Mesenchymal stem cell (in vitro differentiated cells and primary cell): ENCODE measurements at regions not wholly inside any gene's neighbourhood (a gene's known extent, or its start where the extent isn't known, plus 50 kb on each side); places are given as distances from the start of the nearest gene placed in this dataset.

ENCODE experiments used
- DNase-seq: peaks from one replicate; pipeline ENCODE4 v3.0.0-alpha.2; 2013
- H2AFZ ChIP-seq: one replicate; pipeline ENCODE4 v1.6.1; 2013; ENCODE audit warnings: low read depth, mild to moderate bottlenecking, control low read depth, inconsistent platforms, low read length, moderate library complexity
- H2AK5ac ChIP-seq: 2 replicates; pipeline ENCODE4 v1.6.1; 2013; ENCODE audit warnings: low read length, moderate library complexity, mild to moderate bottlenecking, inconsistent platforms; ENCODE audit not compliant: severe bottlenecking
- H2BK120ac ChIP-seq: one replicate; pipeline ENCODE4 v1.6.1; 2013; ENCODE audit warnings: low read depth, mild to moderate bottlenecking, inconsistent platforms, low read length, moderate library complexity
- H2BK12ac ChIP-seq, 2 experiments: one replicate each; pipeline ENCODE4 v1.6.1; 2013; ENCODE audit warnings: inconsistent platforms in 2 of 2, low read length in 2 of 2, mild to moderate bottlenecking in 2 of 2, moderate library complexity in 2 of 2, control low read depth in 1 of 2
- H2BK15ac ChIP-seq: one replicate; pipeline ENCODE4 v1.6.1; 2013; ENCODE audit warnings: mild to moderate bottlenecking, low read depth, inconsistent platforms; ENCODE audit not compliant: poor library complexity, severe bottlenecking
- H2BK5ac ChIP-seq: 2 replicates; pipeline ENCODE4 v1.6.1; 2013; ENCODE audit warnings: low read depth, mild to moderate bottlenecking, low read length, control low read depth, inconsistent platforms; ENCODE audit not compliant: poor library complexity, severe bottlenecking
- H3K14ac ChIP-seq, 2 experiments: one replicate each; pipeline ENCODE4 v1.6.1; 2013; ENCODE audit warnings: inconsistent platforms in 2 of 2, low read length in 2 of 2, control low read depth in 1 of 2, mild to moderate bottlenecking in 1 of 2, moderate library complexity in 1 of 2
- H3K18ac ChIP-seq, 2 experiments: one replicate each; pipeline ENCODE4 v1.6.1; 2013; ENCODE audit warnings: inconsistent platforms in 2 of 2, low read length in 2 of 2, control low read depth in 1 of 2, low read depth in 1 of 2, mild to moderate bottlenecking in 1 of 2
- H3K23ac ChIP-seq, 2 experiments: one replicate each; pipeline ENCODE4 v1.6.1; 2013; ENCODE audit warnings: inconsistent platforms in 2 of 2, low read length in 2 of 2, mild to moderate bottlenecking in 2 of 2, moderate library complexity in 2 of 2, control low read depth in 1 of 2
- H3K27ac ChIP-seq: 2 replicates; pipeline ENCODE4 v1.5.1; 2013; ENCODE audit warnings: mild to moderate bottlenecking, moderate library complexity, low read length, control low read depth, inconsistent platforms; ENCODE audit not compliant: poor library complexity, severe bottlenecking
- H3K27me3 ChIP-seq, 2 experiments: 2 replicates each; pipeline versions ENCODE4 v1.6.1 to v1.7.0; 2013; ENCODE audit warnings: low read length in 2 of 2, mild to moderate bottlenecking in 2 of 2, moderate library complexity in 2 of 2, control low read depth in 1 of 2, inconsistent platforms in 1 of 2; ENCODE audit not compliant: control insufficient read depth in 1 of 2, insufficient read depth in 1 of 2
- H3K36me3 ChIP-seq, 2 experiments: 2 replicates each; pipeline versions ENCODE4 v1.6.1 to v1.7.0; 2013; ENCODE audit warnings: low read length in 2 of 2, control low read depth in 1 of 2, inconsistent platforms in 1 of 2, low read depth in 1 of 2, mild to moderate bottlenecking in 1 of 2; ENCODE audit not compliant: insufficient read depth in 2 of 2, control insufficient read depth in 1 of 2
- H3K4ac ChIP-seq, 2 experiments: one replicate each; pipeline ENCODE4 v1.6.1; 2013; ENCODE audit warnings: inconsistent platforms in 2 of 2, low read length in 2 of 2, mild to moderate bottlenecking in 2 of 2, moderate library complexity in 2 of 2, control low read depth in 1 of 2, low read depth in 1 of 2
- H3K4me1 ChIP-seq: 2 replicates; pipeline ENCODE4 v1.6.1; 2013; ENCODE audit warnings: low read depth, low read length, control low read depth; ENCODE audit not compliant: control insufficient read depth, insufficient read depth
- H3K4me2 ChIP-seq: 2 replicates; pipeline ENCODE4 v1.6.1; 2013; ENCODE audit warnings: low read length, mild to moderate bottlenecking, inconsistent platforms; ENCODE audit not compliant: poor library complexity, severe bottlenecking
- H3K4me3 ChIP-seq, 2 experiments: 2 replicates each; pipeline versions ENCODE4 v1.5.1 to v1.7.0; 2013; ENCODE audit warnings: low read length in 2 of 2, mild to moderate bottlenecking in 2 of 2, control low read depth in 1 of 2, low read depth in 1 of 2; ENCODE audit not compliant: insufficient read depth in 1 of 2
- H3K79me1 ChIP-seq: replicated peaks from 2 replicates; pipeline ENCODE4 v1.6.1; 2013; ENCODE audit warnings: mild to moderate bottlenecking, control low read depth, low read length, inconsistent platforms; ENCODE audit not compliant: poor library complexity, severe bottlenecking
- H3K9ac ChIP-seq: 2 replicates; pipeline ENCODE4 v1.7.0; 2013; ENCODE audit warnings: mild to moderate bottlenecking, low read length, moderate library complexity
- H3K9me3 ChIP-seq: 2 replicates; pipeline ENCODE4 v1.7.0; 2013; ENCODE audit warnings: mild to moderate bottlenecking, low read length; ENCODE audit not compliant: control insufficient read depth
- H4K8ac ChIP-seq: one replicate; pipeline ENCODE4 v1.6.1; 2013; ENCODE audit warnings: inconsistent platforms, mild to moderate bottlenecking, low read length, moderate library complexity
- H4K91ac ChIP-seq: one replicate; pipeline ENCODE4 v1.6.1; 2013; ENCODE audit warnings: mild to moderate bottlenecking, low read length, inconsistent platforms
- WGBS: methylation state at CpG from one replicate; pipeline ENCODE4 v1.1.7; 2013; ENCODE audit warnings: mixed read lengths; 5-methylcytosine and 5-hydroxymethylcytosine counted together

DNA sequence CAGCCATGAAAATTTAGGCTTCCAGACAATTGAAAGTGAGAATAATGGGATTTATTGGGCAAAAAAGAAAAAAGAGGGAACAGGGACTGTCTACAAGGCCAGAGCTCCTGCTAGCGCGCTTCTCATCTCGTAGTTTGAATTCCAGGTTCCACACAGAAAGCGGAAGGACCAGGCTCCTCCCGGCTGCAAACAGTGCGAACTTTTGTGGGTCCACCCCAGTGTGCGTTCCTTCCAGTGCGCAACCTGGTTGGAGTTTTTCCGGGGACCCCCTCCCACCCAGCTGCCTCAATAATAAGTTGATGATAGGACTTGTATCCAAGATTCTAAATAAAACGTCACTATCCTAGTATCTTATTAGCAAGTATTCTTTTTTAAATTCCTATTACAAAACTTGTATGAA is 467.7 kb upstream of the TUSC1 start:
- Histone ChIP-seq H2BK120ac (no peak overlapping the region), H4K8ac (no peak overlapping the region), H2BK5ac (no peak overlapping the region), H2AK5ac (no peak overlapping the region), H3K4me1 (no peaks in the 10 kb centered on the region), H3K9ac (no peak overlapping the region), H4K91ac (no peak overlapping the region), H3K14ac (no peak overlapping the region), H2BK12ac (no peak overlapping the region), H3K23ac (no peak overlapping the region), H3K4ac (no peak overlapping the region), H3K9me3 (no peaks in the 10 kb centered on the region), H3K27ac (no peak overlapping the region), H3K4me2 (no peak overlapping the region), H3K18ac (no peak overlapping the region), H3K36me3 (no peaks in the 10 kb centered on the region), H3K79me1 (no peaks in the 10 kb centered on the region), H2BK15ac (no peak overlapping the region), H3K27me3 (no peaks in the 10 kb centered on the region), H3K4me3 (no peak overlapping the region), H2AFZ (no peak overlapping the region)
- DNase-seq, result no peak
- 95% methylated on average over 4 of the region's 10 CpGs for WGBS

- WGBS, result 99% methylated on average over 5 of the region's 6 CpGs
- Histone ChIP-seq H3K27me3 (no peaks in the 10 kb centered on the region), H2BK120ac (no peak overlapping the region), H3K23ac (no peak overlapping the region), H3K18ac (no peak overlapping the region), H3K4me3 (no peak overlapping the region), H2BK5ac (no peak overlapping the region), H2BK15ac (no peak overlapping the region), H3K4me1 (no peaks in the 10 kb centered on the region), H2BK12ac (no peak overlapping the region), H3K9me3 (no peaks in the 10 kb centered on the region), H3K4me2 (no peak overlapping the region), H4K8ac (peak overlapping the region; percentile 80), H3K4ac (no peak overlapping the region), H3K27ac (no peak overlapping the region), H3K14ac (no peak overlapping the region), H3K36me3 (no peaks in the 10 kb centered on the region), H2AK5ac (no peak overlapping the region), H2AFZ (no peak overlapping the region), H3K79me1 (no peaks in the 10 kb centered on the region), H3K9ac (no peak overlapping the region), H4K91ac (no peak overlapping the region)
- DNase-seq, result no peak
These were observed 464.4 kb upstream of the TUSC1 start for GRCh38 chr9:26142631-26143030.

DNA sequence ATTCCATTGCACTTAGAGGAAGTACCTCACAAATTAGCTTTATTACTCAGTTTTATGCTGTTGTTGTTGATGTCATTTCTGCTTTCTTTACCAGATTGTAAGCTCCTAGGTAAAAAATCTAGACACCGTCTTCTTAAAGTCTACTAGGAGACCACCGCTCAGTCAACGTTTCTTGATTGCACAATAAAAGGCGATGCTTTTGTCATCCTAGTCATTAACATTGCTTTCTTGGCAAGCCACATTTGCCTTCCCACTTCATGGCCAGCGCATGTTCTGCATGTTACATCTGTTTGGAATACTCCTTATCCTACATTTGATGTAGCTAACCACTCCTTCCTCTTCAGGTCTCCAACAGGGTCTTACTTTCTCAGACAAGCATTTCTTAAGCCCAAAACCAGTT is 464.0 kb upstream of the TUSC1 start:
- Histone ChIP-seq H3K23ac (no peak overlapping the region), H2AK5ac (no peak overlapping the region), H3K9ac (no peak overlapping the region), H4K91ac (no peak overlapping the region), H3K36me3 (no peaks in the 10 kb centered on the region), H3K27me3 (no peaks in the 10 kb centered on the region), H2BK5ac (no peak overlapping the region), H3K14ac (no peak overlapping the region), H2BK12ac (no peak overlapping the region), H3K27ac (no peak overlapping the region), H3K4me3 (no peak overlapping the region), H2BK15ac (no peak overlapping the region), H3K4ac (no peak overlapping the region), H4K8ac (no peak overlapping the region), H2BK120ac (no peak overlapping the region), H3K18ac (no peak overlapping the region), H3K4me2 (no peak overlapping the region), H3K4me1 (no peaks in the 10 kb centered on the region), H3K79me1 (no peaks in the 10 kb centered on the region), H2AFZ (no peak overlapping the region), H3K9me3 (no peaks in the 10 kb centered on the region)
- 92% methylated on average over 5 of the region's 5 CpGs for WGBS
- DNase-seq, result no peak

GRCh38 chr9:26133537-26133936 is 455.3 kb upstream of the TUSC1 start:
- Histone ChIP-seq H2BK5ac (no peak overlapping the region), H2AFZ (no peak overlapping the region), H2BK15ac (no peak overlapping the region), H3K36me3 (no peaks in the 10 kb centered on the region), H3K4me2 (no peak overlapping the region), H3K14ac (no peak overlapping the region), H3K27me3 (no peaks in the 10 kb centered on the region), H4K91ac (no peak overlapping the region), H3K4me3 (no peak overlapping the region), H3K9me3 (no peaks in the 10 kb centered on the region), H3K23ac (no peak overlapping the region), H2BK120ac (no peak overlapping the region), H3K27ac (no peak overlapping the region), H3K9ac (no peak overlapping the region), H3K4ac (no peak overlapping the region), H3K18ac (no peak overlapping the region), H4K8ac (no peak overlapping the region), H2AK5ac (no peak overlapping the region), H2BK12ac (no peak overlapping the region), H3K79me1 (no peaks in the 10 kb centered on the region), H3K4me1 (no peaks in the 10 kb centered on the region)
- DNase-seq, result no peak
- no CpG with 5 or more reads among the region's 1 CpG for WGBS
